ENCODE measurements at regions not wholly inside any gene's neighbourhood (a gene's known extent, or its start where the extent isn't known, plus 50 kb on each side); places are given as distances from the start of the nearest gene placed in this dataset.

GRCh38 chr20:16955971-16956370 lies 207.8 kb downstream of the OTOR start:
- in situ Hi-C loops (cut with HindIII; ENCODE audit: low sequenced_read_pairs) = no loop called here
- no peak for DNase-seq (ENCODE audit: low read depth)
- H3K4me3 ChIP-seq (ENCODE audit: low read depth, low read length) = no peak overlapping the region
- no peak for TF ChIP-seq CTCF (IDR thresholded peaks at IDR 0.05; ENCODE audit: low read depth, low read length, missing control alignments)

GRCh38 chr20:16965401-16965800 lies 217.2 kb downstream of the OTOR start:
- no peak overlapping the region for H3K4me3 ChIP-seq (ENCODE audit: low read depth, low read length)
- no peak for TF ChIP-seq CTCF (IDR thresholded peaks at IDR 0.05; ENCODE audit: low read depth, low read length, missing control alignments)
- no peak for DNase-seq (ENCODE audit: low read depth)
- in situ Hi-C loops (cut with HindIII; ENCODE audit: low sequenced_read_pairs) = no loop called here

GRCh38 chr20:16966276-16966880 lies 218.2 kb downstream of the OTOR start:
- TF ChIP-seq CTCF (IDR thresholded peaks at IDR 0.05; ENCODE audit: low read depth, low read length, missing control alignments) = no peak
- DNase-seq (ENCODE audit: low read depth) = no peak
- in situ Hi-C loops (cut with HindIII; ENCODE audit: low sequenced_read_pairs) = no loop called here

GRCh38 chr20:16968099-16968498 lies 219.9 kb downstream of the OTOR start:
- H3K4me3 ChIP-seq (ENCODE audit: low read depth, low read length) = no peak overlapping the region
- in situ Hi-C loops (cut with HindIII; ENCODE audit: low sequenced_read_pairs) = no loop called here
- TF ChIP-seq CTCF (IDR thresholded peaks at IDR 0.05; ENCODE audit: low read depth, low read length, missing control alignments) = no peak

More at GRCh38 chr20:16966276-16966880, 218.2 kb downstream of the OTOR start:
- no peak overlapping the region for H3K4me3 ChIP-seq (ENCODE audit: low read depth, low read length)

GRCh38 chr20:16970776-16971175 lies 222.6 kb downstream of the OTOR start:
- DNase-seq (ENCODE audit: low read depth) = no peak
- TF ChIP-seq CTCF (IDR thresholded peaks at IDR 0.05; ENCODE audit: low read depth, low read length, missing control alignments) = no peak
- in situ Hi-C loops (cut with HindIII; ENCODE audit: low sequenced_read_pairs) = no loop called here
- no peak overlapping the region for H3K4me3 ChIP-seq (ENCODE audit: low read depth, low read length)

More at GRCh38 chr20:16968099-16968498, 219.9 kb downstream of the OTOR start:
- DNase-seq (ENCODE audit: low read depth) = no peak

GRCh38 chr20:16974080-16974854 lies 226.1 kb downstream of the OTOR start:
- H3K4me3 ChIP-seq (ENCODE audit: low read depth, low read length) = no peak overlapping the region
- DNase-seq (ENCODE audit: low read depth) = no peak
- in situ Hi-C loops (cut with HindIII; ENCODE audit: low sequenced_read_pairs) = no loop called here
- no peak for TF ChIP-seq CTCF (IDR thresholded peaks at IDR 0.05; ENCODE audit: low read depth, low read length, missing control alignments)
